HG03342 (cell line): ENCODE measurements at regions not wholly inside any gene's neighbourhood (a gene's known extent, or its start where the extent isn't known, plus 50 kb on each side); places are given as distances from the start of the nearest gene placed in this dataset.

Experiments
- ATAC-seq: cut with Tn5 transposase; IDR thresholded peaks from one replicate; pipeline ENCODE4 v1.9.1; 2021; ENCODE audit warnings: mild to moderate bottlenecking, moderate library complexity; ENCODE audit not compliant: unreplicated experiment

DNA sequence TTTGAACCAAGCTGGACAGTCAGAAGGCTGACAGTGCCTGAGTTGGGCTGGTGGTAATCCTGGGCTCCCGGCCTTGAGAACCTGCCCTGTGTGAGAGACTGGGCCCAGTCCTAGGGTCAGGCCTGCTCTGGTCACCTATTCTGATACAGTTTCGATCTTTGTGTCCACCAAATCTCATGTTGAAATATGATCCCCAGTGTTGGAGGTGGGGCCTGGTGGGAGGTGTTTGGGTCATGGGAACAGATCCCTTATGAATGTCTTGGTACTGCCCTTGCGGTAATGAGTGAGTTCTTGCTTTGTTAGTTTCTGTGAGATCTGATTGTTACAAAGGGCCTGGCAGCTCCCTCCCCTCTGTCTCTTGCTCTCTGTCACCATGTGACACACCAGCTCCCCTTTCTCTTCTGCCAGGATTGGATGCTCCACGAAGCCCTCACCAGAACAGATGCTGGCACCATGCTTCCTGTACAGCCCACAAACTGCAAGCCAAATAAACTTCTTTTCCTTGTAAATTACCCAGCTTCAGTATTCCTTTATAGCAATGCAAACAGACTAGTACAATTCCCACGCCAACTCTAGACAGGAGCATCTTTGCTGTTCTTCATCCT, 111.8 kb upstream of the ZNF438 start:
- no peak for ATAC-seq

DNA sequence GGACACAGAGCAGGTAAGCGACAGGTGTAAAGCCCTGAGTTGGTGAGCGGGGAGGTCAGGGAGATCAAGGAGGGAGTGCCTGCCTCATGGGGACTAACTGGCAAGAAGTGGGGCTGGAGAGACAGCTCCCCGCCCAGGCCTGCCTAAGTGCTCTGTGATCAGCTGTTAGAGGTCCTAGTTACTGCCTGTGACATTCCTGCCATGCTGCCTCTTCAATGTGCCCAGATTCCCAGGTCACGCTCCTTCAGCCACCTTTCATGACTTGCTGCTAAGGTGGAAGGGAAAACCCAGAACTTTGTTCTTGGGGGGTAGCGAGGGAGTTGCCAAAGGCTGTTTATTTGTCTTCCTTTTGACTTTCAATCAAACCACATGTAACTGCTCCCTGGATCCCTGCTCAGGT, 114.3 kb upstream of the ZNF438 start:
- no peak for ATAC-seq

DNA sequence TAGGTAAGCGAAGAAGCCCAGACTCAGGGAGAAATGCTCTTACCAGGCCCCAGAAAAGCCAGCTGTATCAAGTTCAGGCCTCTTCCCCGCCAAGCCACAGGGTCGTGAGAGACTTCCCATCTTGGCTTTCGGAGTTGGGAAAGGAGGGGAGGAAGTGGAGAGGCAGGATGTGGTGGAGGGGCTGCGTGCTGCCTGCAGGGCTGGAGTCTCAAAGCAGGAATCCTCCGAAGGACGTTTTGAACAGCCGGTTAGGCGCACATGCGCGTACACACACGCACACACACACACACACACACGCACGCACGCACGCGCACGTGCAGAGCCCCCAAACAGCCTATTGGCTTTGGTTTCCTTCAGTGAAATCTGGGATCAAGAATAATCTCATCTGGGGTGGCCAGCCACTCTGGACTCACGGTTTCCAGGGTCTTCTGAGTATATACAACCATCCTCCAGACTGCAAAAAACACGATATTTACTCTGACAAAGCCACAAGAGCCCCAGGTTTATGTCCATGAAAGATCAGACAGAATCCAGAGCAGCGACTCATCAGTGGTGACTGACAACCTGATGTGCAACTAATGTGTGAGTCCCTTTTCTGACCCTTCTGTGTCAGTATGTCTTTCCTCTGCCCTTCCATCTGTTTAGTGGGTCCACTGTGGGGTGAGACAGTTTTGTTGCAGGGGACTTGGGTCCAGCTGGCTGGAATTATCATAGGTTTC, 115.0 kb upstream of the ZNF438 start:
- ATAC-seq = no peak

DNA sequence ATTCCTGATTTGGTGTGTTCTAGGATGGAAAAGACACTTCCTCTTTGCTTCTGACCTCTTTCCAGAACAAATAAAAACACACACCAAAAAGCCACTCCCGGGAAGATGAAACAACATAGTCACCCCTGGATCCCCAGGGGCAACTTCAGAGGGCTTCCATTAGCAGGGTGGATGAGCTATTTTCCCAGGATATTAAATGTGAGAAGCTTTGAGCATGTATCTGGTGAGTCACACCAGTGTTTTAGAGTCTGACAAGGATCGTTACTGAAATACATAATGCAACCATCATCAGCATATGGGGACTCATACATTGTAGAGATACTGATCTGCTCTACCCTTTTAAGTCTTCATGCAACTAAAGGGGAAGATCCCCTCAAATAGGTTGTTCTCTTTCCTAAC, 115.5 kb upstream of the ZNF438 start:
- ATAC-seq = no peak

DNA sequence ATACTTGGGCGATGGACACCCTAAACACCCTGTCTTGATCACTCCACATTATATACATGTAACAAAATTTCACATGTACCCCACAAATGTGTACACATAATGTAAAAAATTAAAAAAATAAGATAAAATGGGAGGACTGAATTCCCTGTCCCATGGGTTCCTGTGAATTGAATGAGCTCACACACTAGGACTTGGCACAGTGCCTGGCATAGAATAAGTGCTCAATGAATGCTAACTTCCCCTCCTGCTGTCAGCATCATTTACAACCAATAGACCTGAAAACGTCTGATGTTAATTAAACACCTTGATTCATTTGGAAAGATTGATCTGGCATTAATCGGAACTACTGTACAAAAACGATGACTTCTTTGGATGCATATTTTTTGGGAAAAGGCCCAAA, 117.3 kb upstream of the ZNF438 start:
- no peak for ATAC-seq

DNA sequence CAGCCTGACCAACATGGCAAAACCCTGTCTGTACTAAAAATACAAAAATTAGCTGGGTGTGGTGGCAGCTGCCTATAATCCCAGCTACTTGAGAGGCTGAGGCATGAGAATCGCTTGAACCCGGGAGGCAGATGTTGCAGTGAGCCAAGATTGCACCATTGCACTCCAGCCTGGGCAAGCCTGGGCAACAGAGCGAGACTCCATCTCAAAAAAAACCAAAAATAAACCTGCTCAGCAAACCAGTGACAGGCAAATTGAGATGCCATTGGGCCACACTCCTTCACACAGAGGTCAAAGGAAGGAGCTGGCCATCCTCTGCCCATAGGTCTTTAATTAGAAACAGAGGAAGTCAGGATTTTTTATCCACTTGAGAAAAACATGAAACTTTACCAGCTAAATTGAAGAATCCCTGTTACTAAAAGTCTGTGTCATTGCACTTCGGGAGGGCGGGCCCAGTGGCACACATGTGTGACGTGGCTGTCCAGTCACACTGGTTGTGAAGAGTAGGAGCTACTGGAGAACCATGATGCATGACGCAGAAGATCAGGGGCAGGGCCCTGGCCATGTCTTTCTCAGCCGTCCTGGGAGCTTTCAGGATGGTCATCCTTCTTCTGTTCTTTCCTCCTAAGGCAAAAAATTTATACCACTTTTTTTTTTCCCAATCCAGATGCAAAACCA, 118.3 kb upstream of the ZNF438 start:
- no peak for ATAC-seq

DNA sequence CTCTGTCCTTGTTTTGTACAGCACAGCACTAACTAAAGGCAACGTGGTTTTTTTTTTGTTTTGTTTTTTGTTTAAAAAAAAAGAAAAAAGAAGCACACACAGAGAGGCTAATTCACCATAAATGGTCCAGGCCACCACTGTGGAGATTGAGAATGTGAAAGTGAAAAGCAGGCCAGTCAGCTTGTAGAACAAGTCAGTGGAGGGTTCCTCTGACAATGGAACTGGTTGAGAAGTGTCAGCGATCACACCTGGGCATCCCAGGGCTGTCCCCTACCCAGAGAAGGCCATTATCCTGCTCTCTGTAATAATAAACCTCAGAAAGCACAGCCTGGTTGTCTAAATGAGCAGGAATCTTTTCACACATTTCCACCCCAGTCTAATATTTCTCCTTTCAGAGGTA, 119.6 kb upstream of the ZNF438 start:
- ATAC-seq = no peak

DNA sequence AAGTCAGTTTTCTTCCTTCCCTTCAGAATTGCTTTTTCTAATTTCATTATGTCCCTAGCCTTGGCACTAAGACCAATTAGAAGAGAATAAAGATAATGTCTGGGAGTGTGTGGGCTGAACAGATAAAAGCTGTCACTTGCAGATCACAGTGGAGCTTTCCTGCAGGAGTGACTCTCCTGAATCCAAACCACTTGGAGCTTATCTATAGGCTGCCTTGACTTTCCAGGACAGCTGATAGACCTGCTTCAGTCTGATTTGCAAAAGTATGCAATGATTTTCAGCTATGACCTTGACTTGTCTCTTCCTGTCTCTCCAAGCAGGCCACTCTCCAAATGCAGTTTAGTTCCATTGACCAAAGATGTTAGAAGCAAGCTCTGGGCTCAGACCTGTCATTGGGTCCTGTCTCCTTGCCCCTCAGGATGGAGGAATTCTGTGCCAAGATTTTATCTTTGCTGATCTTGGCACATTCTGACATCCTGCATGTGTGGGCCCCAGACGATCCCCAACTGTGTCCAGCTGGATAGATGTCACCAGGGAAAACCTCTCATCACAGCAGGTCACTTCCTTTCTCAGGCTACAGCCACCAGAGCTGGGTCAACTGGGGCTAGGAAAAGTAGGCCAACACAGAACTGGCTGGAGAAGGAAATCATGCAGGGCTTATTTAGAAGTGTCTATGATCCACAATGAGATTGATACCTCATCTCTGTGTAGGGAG, 120.9 kb upstream of the ZNF438 start:
- no peak for ATAC-seq

DNA sequence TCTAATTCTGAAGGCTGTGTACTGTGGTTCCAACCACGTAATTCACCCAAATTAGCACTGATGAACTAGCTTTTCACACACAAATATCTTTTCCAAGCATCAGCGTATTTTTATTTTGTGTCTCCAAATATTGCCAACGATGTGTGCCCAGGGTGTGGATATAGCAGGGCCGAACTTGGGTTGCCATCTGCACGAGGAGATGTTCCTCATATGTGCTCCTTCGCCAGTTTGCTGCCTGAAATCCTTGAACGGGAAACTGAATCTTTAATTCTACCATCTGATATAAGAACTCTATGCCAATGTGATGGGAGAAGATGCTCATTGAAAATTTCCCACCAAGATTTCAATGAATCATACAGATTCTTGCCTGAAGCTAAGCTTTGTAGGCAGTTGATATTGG, 121.5 kb upstream of the ZNF438 start:
- no peak for ATAC-seq

DNA sequence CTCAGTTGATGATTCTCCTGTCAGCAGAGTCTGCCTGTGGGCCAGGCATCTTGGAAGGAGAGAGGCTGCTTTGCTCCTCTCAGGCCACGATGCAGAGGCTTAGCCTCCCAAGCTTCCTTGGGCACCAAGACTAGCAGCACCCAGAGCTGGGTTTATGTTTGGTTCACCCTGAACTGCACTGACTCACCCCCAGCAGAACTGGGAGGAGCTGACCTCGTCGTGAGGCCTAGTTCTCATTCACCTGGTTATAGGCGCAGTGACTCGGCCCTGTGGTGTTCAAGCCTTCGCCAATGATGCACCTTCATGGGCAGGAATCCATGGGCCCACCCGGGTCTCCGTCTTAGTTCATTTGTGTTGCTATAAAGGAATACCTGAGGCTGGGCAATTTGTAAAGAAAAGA, 122.0 kb upstream of the ZNF438 start:
- ATAC-seq = no peak

DNA sequence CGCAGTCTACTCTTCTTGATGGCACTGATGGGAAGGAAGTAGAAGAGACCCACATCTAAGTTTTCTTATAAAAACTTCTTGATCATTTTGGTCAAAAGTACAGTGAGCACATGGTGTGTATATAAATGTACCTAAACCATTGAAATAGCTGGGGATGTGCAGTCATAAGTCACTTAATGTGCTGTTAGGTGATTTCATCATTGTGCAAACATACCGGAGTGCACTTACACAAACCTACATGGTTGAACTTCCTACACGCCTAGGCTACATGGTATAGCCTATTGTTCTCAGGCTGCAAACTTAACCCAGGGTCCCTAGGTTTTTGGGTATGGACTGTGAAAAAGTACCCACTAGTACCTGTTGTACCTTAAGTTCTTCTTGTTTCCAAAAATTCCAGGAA, 123.3 kb upstream of the ZNF438 start:
- ATAC-seq = no peak

DNA sequence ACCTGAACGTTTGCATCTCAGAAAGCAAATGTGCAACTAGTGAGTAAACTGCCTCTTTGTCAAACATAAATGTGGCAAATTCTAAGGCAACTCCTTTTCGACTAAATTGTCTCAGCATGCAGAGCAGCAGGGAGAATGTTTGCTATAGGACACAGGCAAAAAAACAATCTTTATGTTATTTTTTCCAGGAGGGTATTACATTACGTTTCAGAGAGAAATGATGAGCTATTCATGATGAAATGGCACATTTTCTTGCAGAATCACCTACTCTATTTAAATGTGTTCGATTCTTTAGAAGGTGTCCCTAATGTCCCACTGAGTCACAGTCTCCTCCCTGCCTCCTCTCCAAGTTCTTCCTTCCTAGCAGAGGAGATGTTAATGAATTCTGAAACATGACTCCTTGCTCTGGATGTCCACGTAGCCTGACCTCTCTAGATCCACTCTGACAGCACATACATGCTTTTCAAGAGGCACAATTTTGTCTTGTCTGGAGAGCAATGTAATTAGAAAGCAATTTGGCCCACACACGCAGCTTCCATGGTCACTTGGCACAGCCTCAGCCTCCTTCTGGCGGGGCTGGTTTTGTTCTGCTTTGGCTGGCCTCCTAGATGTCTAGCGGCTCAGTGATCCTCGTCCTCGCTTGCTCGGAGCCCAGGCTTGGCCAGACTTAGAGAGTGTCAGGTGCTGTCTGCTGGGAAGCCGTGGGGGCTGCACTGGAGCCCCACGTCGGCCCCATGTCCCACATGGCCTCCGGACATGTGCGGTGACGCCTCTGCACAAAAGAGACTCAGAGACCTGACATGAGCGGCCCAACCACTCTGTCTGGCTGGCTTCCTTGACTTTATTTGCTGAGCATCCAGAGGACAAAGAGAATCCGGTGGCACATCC, 125.7 kb upstream of the ZNF438 start:
- ATAC-seq = no peak

DNA sequence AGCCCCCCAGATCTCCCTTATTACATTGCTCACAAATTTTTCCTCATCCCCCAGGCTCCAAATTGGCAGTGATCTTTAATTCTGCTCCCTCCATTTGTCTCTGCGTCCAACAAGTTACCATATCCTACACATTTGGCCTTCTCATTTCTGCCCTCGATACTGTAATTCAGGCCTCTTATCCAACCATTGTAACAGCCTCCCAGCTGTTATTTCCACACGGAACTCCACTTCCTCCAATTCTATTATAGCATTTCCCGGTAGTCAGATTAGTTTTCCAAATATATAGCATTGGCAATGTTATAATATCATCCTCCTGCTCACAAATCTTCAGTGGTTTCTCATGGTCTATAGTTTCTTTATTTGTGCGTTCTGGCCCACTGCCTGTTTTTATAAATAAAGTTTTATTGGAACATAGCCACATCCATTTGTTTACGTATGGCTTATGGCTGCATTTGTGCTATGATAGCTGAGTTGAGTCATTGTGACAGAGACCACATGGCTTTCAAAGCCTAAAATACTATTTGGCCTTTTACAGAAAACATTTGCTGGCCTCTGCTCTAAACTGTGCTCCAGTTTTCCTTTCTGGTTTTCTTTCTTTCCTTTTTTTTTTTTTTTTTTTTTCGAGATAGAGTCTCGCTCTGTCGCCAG, 126.5 kb upstream of the ZNF438 start:
- no peak for ATAC-seq

DNA sequence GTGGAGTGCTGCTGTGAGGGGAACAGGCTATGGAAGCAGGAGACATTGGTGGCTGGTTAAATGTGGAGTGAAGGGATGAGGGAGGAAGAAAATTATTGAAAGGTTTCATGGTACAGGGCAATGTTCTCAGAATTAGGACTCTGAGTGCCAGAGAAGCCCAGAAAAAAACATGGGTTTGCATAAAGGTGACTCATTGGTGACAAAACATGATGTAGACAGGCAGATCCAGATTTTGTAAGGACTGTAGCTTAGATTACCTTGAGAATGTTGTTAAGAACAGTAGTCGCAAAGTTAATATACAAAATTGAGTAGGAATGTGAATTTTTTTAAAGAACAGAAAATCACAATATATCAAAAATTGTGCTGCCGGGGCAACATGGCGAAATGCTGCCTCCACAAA, 134.9 kb upstream of the ZNF438 start:
- no peak for ATAC-seq

DNA sequence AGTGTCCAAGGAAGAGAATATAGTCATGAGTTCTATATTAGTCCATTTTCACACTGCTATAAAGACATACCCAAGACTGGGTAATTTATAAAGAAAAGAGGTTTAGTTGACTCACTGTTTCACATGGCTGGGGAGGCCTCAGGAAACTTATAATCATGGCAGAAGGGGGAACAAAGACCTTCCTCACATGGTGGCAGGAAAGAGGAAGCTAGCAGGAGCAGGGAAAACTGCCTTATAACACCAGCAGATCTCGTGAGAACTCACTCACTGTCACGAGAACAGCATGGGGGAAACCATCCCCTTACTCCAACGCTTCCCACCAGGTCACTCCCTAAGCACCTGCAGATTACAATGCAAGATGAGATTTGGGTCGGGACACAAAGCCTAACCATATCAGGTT, 139.0 kb upstream of the ZNF438 start:
- no peak for ATAC-seq

DNA sequence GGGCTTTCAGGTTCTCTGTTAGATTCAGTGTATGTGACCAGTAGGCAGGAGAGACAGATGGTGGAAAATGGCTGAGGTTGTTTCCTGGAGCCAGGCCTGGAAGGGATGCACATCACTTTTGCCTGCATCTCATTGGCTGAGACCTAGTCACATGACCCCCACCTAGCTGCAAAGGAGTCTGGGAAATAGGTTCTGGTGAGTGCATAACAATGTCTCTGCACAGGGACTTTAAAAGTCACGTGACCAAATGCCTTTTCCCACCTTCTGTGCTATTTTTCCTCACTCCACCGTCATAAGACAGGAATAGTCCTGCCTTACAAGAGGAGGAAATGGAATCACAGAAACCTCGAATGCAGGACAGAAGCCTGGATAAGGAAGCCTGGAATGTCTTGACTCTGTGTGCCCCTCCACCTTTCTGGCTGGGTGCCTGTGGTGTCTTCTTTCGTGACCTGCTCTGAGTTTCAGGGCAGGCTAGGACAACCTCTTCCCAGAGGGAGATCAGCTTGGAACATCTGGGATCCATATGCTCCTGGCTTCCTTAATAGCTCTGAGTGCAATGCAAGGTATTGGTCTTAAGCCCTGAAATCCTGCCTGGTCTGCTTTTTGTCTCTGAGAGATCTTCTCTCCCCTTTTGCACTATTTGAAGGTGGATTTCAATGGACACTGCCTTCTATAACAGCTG, 139.9 kb upstream of the ZNF438 start:
- ATAC-seq = no peak

DNA sequence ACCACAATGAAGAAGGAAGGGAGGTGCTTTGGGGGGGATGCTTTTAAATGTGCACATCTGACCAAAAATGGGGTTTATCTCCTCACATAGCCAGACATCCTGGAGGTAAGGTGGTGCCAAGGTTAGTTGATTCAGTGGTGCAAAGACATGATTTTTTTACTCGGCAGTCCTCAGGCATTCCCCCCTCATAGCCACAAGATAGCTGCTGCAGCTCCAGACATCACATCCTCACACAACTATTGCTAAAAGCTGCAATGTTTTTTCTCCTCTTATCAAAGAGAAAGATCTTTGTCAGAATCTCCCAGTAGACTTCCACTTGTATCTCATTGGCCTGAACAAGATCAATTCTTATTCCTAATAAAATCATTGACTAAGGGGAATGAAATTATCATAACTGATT, 141.3 kb upstream of the ZNF438 start:
- ATAC-seq = no peak

DNA sequence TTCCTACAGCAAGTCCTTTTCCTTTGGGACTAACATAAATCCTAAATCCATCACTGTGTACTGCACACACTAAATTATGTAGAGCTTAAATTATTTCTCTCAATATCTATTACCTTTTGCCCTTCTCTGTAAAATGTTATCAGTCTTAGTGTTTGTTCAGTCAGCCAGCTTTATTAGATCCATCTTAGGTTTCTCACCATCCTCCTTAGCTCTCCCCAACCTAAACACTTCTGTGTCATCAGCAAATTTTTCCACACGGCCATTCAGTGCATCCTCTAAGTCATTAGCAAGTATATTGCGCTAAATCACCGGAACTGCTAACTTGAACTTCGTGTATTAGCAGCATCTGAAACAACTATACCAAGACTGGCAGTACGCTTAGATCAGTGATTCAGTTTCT, 142.1 kb upstream of the ZNF438 start:
- no peak for ATAC-seq

DNA sequence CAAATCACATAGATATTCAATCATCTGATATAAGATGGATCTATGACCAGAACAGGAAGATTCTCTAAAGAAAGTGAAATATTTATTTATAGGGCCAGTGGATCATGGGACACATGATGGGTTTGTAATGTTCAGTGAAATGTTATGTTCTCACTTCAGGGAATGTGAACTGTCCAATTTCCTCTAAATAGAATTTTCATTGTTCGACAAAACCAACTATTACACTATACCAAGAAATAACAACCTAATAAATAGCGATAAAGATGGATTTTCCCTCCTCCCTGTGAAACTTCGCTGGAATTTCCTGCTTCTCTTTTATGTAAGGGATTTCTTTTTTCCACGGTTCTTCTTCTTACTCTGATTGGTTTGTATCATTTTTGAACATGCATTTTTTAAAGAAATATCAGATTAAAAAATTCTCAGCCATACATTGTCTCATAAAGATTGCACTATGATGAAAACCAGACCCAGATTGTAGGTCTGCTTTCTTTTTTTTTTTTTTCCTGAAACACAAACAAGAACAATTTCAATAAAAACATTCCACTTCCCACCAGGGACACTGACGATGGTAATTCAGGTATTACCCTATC, 139.8 kb upstream of the ZEB1 start:
- no peak for ATAC-seq
